Chondrocyte (in vitro differentiated cells): ENCODE measurements at regions not wholly inside any gene's neighbourhood (a gene's known extent, or its start where the extent isn't known, plus 50 kb on each side); places are given as distances from the start of the nearest gene placed in this dataset.

Source experiments
- DNase-seq: peaks from one replicate; pipeline ENCODE4 v3.0.0; 2021; ENCODE audit warnings: mixed read lengths, low spot score
- H3K27ac Mint-ChIP-seq: one replicate; pipeline ENCODE4 v1.8.0; 2021; ENCODE audit warnings: mild to moderate bottlenecking, moderate library complexity, mixed read lengths; ENCODE audit not compliant: unreplicated experiment
- H3K27me3 Mint-ChIP-seq: 2 replicates; pipeline ENCODE4 v1.8.0; 2021; ENCODE audit warnings: low read depth, mixed read lengths
- H3K36me3 Mint-ChIP-seq: 2 replicates; pipeline ENCODE4 v1.8.0; 2021; ENCODE audit warnings: low read depth, mixed read lengths
- H3K4me1 Mint-ChIP-seq: 2 replicates; pipeline ENCODE4 v1.8.0; 2021; ENCODE audit warnings: low read depth, mild to moderate bottlenecking, mixed read lengths
- H3K4me3 Mint-ChIP-seq: one replicate; pipeline ENCODE4 v1.8.0; 2021; ENCODE audit warnings: mild to moderate bottlenecking, moderate library complexity, mixed read lengths; ENCODE audit not compliant: unreplicated experiment
- H3K9me3 Mint-ChIP-seq: 2 replicates; pipeline ENCODE4 v1.8.0; 2021; ENCODE audit warnings: low read depth, mixed read lengths
- CTCF ChIP-seq: fragments of 200-600 bp; sonication (generic); IDR thresholded peaks from 2 replicates; pipeline ENCODE4 v1.5.0; 2021; ENCODE audit warnings: antibody characterized with exemption, mild to moderate bottlenecking, moderate library complexity

GRCh38 chr10:71006506-71006905, 118.1 kb upstream of the PCBD1 start:
- no peaks in the 10 kb centered on the region for H3K4me1 Mint-ChIP-seq

GRCh38 chr10:71007516-71007915, 119.2 kb upstream of the PCBD1 start:
- peaks cover 50% of the 10 kb centered on the region for H3K27me3 Mint-ChIP-seq
- no peaks in the 10 kb centered on the region for H3K4me1 Mint-ChIP-seq
- no peaks in the 10 kb centered on the region for H3K9me3 Mint-ChIP-seq
- DNase-seq: no peak
- no peak for TF ChIP-seq CTCF
- no peak overlapping the region for H3K27ac Mint-ChIP-seq
- no peak overlapping the region for H3K4me3 Mint-ChIP-seq
- no peaks in the 10 kb centered on the region for H3K36me3 Mint-ChIP-seq

More at GRCh38 chr10:71006506-71006905, 118.1 kb upstream of the PCBD1 start:
- Mint-ChIP-seq H3K4me3 (no peak overlapping the region), H3K9me3 (no peaks in the 10 kb centered on the region), H3K36me3 (no peaks in the 10 kb centered on the region), H3K27me3 (peaks cover 56% of the 10 kb centered on the region), H3K27ac (no peak overlapping the region)
- TF ChIP-seq CTCF: no peak
- DNase-seq: no peak

GRCh38 chr10:71008150-71008549, 119.8 kb upstream of the PCBD1 start:
- no peaks in the 10 kb centered on the region for H3K9me3 Mint-ChIP-seq
- no peak for TF ChIP-seq CTCF
- no peaks in the 10 kb centered on the region for H3K4me1 Mint-ChIP-seq
- no peaks in the 10 kb centered on the region for H3K36me3 Mint-ChIP-seq
- H3K27me3 Mint-ChIP-seq: peaks cover 45% of the 10 kb centered on the region
- H3K4me3 Mint-ChIP-seq: no peak overlapping the region
- H3K27ac Mint-ChIP-seq: no peak overlapping the region
- DNase-seq: no peak

GRCh38 chr10:71009126-71009525, 120.8 kb upstream of the PCBD1 start:
- no peaks in the 10 kb centered on the region for H3K4me1 Mint-ChIP-seq
- no peak for TF ChIP-seq CTCF
- no peak for DNase-seq
- no peak overlapping the region for H3K27ac Mint-ChIP-seq
- H3K36me3 Mint-ChIP-seq: no peaks in the 10 kb centered on the region
- H3K27me3 Mint-ChIP-seq: peaks cover 43% of the 10 kb centered on the region
- no peaks in the 10 kb centered on the region for H3K9me3 Mint-ChIP-seq
- no peak overlapping the region for H3K4me3 Mint-ChIP-seq

- Mint-ChIP-seq H3K36me3 (no peaks in the 10 kb centered on the region), H3K27ac (no peak overlapping the region), H3K4me3 (no peak overlapping the region), H3K4me1 (no peaks in the 10 kb centered on the region), H3K9me3 (no peaks in the 10 kb centered on the region), H3K27me3 (peaks cover 43% of the 10 kb centered on the region)
- DNase-seq: no peak
- TF ChIP-seq CTCF: peak; percentile 44
Observed at GRCh38 chr10:71010730-71011129, 122.4 kb upstream of the PCBD1 start.
